Bone marrow (tissue), 2 donors: ENCODE measurements at regions not wholly inside any gene's neighbourhood (a gene's known extent, or its start where the extent isn't known, plus 50 kb on each side); places are given as distances from the start of the nearest gene placed in this dataset.

Source experiments
- DNase-seq, 2 donors: peaks; one replicate each; lab custom pipeline; 2025; lab: John Stamatoyannopoulos, UW

- DNase-seq: no peak
These were observed 931.2 kb downstream of the GATA3 start for GRCh38 chr10:8985651-8986050.

GRCh38 chr10:8986975-8987374 lies 932.5 kb downstream of the GATA3 start:
- no peak for DNase-seq

- DNase-seq: no peak
These were observed 933.2 kb downstream of the GATA3 start for GRCh38 chr10:8987712-8988111.

- no peak for DNase-seq
These were observed 935.9 kb downstream of the GATA3 start for GRCh38 chr10:8990280-8990987.

- no peak for DNase-seq
These were observed 937.5 kb downstream of the GATA3 start for GRCh38 chr10:8992009-8992408.

- no peak for DNase-seq
These were observed 939.4 kb downstream of the GATA3 start for GRCh38 chr10:8993864-8994263.

GRCh38 chr10:8998751-8999150 lies 944.3 kb downstream of the GATA3 start:
- no peak for DNase-seq

- DNase-seq: no peak
These were observed 948.6 kb downstream of the GATA3 start for GRCh38 chr10:9003122-9003521.

GRCh38 chr10:9004736-9005135 lies 950.2 kb downstream of the GATA3 start:
- DNase-seq: no peak

GRCh38 chr10:9009505-9009904 lies 955.0 kb downstream of the GATA3 start:
- no peak for DNase-seq

GRCh38 chr10:9010093-9010492 lies 955.6 kb downstream of the GATA3 start:
- no peak for DNase-seq

- DNase-seq: no peak
These were observed 956.6 kb downstream of the GATA3 start for GRCh38 chr10:9010931-9011670.

GRCh38 chr10:9012312-9012711 lies 957.8 kb downstream of the GATA3 start:
- DNase-seq: no peak

GRCh38 chr10:9015005-9015404 lies 960.5 kb downstream of the GATA3 start:
- DNase-seq: no peak

GRCh38 chr10:9015447-9015846 lies 961.0 kb downstream of the GATA3 start:
- DNase-seq: no peak

- DNase-seq: no peak
These were observed 962.4 kb downstream of the GATA3 start for GRCh38 chr10:9016930-9017329.

- DNase-seq: no peak
These were observed 964.0 kb downstream of the GATA3 start for GRCh38 chr10:9018195-9019173.

GRCh38 chr10:9023206-9023605 lies 968.7 kb downstream of the GATA3 start:
- DNase-seq: no peak

- no peak for DNase-seq
These were observed 969.7 kb downstream of the GATA3 start for GRCh38 chr10:9024210-9024609.

GRCh38 chr10:9028231-9028630 lies 973.7 kb downstream of the GATA3 start:
- no peak for DNase-seq

- DNase-seq: no peak
These were observed 980.9 kb downstream of the GATA3 start for GRCh38 chr10:9035355-9035754.

- DNase-seq: no peak
These were observed 982.3 kb downstream of the GATA3 start for GRCh38 chr10:9036711-9037204.
